CD4-positive, alpha-beta T cell treated with Interleukin-21 for 1 hour (primary cell): ENCODE measurements at regions not wholly inside any gene's neighbourhood (a gene's known extent, or its start where the extent isn't known, plus 50 kb on each side); places are given as distances from the start of the nearest gene placed in this dataset.

Experiments used
- DNase-seq: peaks from one replicate; pipeline ENCODE4 v3.0.0-alpha.2; 2020

GRCh38 chr4:101563126-101563525 lies 215.8 kb upstream of the PPP3CA start:
- DNase-seq, result no peak

GRCh38 chr4:101556842-101557241 lies 209.5 kb upstream of the PPP3CA start:
- DNase-seq, result no peak

GRCh38 chr4:101555341-101555880 lies 208.1 kb upstream of the PPP3CA start:
- DNase-seq, result no peak

- DNase-seq, result no peak
Measured at GRCh38 chr4:101540336-101540735, 193.0 kb upstream of the PPP3CA start.

DNA sequence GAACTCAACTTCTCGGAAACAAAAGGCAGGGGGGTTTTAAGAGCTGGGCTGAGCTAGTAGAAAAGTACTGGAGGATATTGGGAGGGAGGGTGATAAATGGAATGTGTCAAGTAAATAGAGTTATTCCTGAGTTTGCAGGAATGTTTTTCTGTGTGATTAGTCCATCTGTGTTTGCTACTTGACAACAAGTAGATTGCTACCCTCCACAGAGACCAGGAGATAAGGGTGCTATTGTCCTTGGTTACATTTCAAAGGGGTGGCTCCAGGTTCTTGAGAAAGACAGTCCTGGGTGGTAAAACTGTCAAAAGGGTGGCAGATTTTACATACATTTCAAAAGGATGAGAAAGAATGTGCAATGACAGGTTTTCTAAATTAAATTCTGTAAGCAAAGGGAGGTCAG lies 181.2 kb upstream of the PPP3CA start:
- no peak for DNase-seq

- peak; percentile 77 for DNase-seq
Measured at GRCh38 chr4:101527188-101527587, 179.9 kb upstream of the PPP3CA start.

DNA sequence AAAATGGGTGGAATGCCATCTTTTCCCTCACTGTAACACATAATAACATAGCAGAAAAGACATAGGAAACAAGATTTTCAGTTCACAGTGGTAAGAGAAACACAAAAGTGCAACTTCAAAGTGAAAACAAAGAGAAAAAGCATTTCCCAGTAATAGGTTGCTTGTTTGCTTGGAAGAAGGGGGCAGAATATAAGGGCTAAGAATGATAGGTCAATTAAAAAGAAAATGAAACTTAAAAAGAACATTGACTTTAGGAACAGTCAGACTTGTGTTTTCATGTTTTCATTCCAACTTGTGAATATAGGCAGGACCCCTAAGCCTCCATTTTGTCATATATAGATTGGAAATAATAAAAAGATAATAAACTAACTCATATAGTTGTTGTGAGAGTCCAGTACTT lies 168.2 kb upstream of the PPP3CA start:
- no peak for DNase-seq

DNA sequence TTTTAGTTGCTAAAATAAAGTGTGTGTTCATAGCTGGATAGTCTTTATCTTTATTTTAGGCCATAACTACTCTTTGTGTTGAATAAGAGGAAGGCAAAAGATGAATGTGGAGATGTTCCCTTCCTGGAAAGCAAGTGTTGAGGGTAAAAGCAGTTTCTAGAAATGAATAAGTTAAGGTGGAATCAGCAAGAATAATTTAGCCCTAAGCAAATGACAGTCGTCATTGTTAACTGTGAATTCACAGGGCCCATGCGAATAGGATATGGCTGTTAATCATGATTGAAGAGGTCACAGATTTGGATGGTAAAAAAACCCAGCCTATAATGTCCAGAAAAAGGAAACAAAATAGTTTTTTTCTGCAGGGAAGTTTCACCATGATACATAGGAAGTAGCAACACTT lies 167.8 kb upstream of the PPP3CA start:
- DNase-seq, result no peak

DNA sequence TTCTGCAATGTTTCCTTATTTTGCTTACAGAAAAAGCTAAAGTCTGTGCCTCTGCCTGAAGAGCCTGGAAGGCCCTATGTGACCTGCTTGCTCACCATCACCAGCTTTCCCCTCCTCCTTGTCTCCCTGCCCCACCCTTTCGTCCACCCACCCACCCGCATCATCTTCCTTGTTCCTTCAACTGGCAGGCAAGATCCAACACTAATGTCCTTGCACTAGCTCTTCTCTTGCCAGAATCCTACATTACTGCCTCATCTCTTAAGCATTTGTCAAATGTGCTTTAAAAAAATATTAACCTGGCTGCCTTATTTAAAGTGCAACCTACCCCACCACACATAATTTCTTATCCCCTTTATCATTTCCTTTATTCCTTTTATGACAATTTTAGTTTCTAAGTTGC lies 165.1 kb upstream of the PPP3CA start:
- DNase-seq, result no peak

DNA sequence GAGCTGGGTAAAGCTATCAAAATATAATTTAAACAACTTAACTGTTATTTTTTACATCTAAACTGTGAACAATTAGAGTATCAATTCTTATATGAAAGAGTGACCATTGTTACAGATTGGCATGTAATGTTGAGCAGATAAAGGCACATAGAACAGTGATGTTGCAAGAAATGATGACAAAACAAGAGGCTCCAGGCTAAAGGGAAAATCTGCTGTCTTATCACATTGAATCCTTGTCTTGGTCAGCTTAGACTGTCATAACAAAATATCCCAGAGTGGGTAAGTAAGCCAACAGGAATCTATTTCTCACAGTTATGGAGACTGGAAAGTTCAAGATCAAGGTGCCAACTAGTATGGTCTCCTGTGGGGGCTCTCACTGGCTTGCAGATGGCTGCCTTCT lies 154.1 kb upstream of the PPP3CA start:
- no peak for DNase-seq

DNA sequence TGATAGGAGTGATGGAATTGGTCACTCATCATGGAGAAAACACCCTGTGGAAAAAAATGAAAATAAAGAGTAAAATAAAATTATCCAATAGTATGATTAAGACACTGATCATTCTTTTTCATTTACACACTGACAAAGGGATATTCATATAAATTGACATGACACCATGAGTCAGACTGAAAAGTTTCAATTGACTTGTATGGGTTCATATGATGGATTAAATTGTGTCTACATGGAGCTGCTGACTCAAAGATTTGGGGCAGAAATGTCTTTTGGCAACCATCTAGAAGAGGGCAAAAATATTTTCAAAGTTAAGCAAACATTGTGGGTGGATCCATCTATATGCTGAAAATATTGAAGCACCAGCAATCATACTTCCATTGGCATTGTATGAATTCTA lies 153.4 kb upstream of the PPP3CA start:
- no peak for DNase-seq

DNA sequence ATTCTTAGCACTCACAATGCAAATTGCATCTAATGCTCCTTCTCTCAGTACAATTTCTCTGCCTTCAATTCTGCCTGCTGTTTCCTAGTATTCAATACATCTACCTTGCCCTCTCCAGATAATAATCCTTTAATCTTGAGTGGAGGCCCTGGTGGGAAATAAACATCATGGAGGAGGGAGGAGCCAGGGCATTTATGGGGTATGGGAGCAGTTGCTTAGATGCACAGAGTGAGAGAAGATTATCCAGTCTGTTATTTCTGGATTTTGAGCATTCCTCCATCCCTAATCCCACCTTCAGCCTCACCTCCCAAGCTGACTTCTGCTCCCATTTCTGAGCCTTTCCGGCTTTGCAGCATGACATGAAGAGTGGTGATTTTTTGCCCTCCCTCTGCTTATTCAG lies 127.9 kb upstream of the PPP3CA start:
- no peak for DNase-seq

- DNase-seq, result no peak
Measured at GRCh38 chr4:101471201-101471600, 123.9 kb upstream of the PPP3CA start.

DNA sequence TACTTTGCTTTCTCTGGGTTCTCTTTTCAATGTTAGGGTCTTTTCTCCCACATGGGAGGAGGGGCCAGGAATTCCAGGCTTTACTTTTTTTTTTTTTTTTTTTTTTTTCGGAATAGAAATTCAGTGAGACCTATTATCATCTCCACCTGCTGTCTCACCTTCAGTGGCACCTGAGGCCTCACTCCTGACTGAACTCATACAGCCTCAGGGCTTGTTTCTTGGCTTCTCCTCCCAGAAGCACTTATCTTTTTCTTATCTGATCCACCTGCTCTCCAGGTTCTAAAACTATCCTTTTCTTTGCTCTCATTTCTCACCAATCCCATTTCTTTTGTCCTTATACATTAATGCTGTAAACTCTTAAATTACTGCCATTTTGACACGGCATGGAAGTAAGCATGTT lies 117.3 kb upstream of the PPP3CA start:
- DNase-seq, result no peak

GRCh38 chr4:101458914-101459313 lies 111.6 kb upstream of the PPP3CA start:
- no peak for DNase-seq

GRCh38 chr4:101458473-101458872 lies 111.1 kb upstream of the PPP3CA start:
- no peak for DNase-seq

DNA sequence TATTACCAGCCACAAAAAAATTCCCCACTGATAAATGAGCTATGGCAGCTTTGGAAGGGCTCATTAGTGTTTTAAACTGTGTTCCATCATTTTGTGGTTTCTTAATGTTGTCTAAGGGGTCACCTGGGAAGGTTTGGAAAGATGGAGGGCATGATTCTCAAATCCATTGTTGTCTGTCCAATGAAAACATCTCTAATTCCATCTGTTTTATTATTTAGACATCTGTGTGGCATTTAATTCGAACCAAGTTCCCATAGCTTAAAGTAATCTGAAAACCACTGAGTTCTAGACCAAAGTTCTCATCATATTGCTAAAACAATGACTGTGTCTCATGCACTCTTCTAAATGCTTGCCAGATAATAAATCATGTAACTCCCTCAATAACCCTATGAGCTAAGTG lies 103.8 kb upstream of the PPP3CA start:
- DNase-seq, result no peak

DNA sequence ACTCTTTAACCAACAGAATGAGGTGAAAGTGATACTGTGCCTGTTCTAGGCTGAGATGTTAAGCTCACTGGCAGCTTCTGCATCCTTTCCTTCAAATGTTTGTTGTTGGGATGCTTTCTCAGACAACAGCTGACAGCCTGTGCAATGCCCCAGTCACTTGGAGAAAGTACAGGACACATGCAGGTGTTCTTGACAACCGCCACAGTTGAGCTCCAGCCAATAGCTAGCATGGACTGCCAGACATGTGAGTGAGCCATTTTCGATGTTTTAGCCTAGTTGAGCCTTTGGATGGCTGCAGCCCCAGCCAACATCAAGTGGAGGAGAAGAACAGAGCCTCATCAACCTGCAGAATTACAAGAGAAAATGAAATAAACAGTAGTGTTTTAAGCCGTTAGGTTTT lies 94.1 kb upstream of the PPP3CA start:
- no peak for DNase-seq

DNA sequence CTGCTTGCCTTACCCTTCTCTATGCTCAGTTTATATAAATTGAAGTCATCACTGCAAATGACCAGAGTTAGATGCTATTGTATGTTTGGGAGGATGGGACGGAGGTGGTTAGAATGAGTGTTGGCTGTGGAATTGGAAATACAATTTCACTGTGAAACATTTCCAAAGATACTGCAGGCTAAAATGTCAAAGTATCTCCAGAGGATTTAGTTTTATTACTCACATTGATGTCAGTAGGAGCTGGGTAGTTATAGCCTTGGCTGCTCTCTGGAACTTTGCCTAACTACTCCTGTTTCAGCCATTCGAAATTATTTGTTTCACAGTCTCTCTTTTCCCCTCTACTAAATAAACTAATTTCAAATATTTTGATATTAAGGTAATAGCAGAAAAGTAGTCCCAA lies 92.6 kb upstream of the PPP3CA start:
- no peak for DNase-seq

- no peak for DNase-seq
Measured at GRCh38 chr4:101421386-101421785, 74.1 kb upstream of the PPP3CA start.

DNA sequence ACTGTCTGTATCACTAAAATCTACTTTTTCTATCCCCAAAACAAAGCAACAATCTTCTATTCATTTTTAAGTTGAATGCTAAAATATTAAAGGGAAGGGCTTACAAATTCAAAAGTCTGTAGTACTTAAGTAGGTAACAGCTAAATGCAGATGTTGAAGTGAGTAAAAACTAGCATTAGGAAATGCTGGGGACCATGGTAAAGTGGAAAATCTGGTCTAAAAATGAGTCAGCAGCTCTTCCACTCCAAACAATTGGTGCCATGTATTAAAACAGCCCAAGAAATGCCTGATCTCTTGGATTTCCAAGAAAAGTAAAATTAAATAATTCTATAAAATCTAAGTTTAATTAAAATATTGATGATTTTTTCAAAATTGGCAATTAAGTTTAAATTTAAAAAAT lies 73.3 kb upstream of the PPP3CA start:
- no peak for DNase-seq

DNA sequence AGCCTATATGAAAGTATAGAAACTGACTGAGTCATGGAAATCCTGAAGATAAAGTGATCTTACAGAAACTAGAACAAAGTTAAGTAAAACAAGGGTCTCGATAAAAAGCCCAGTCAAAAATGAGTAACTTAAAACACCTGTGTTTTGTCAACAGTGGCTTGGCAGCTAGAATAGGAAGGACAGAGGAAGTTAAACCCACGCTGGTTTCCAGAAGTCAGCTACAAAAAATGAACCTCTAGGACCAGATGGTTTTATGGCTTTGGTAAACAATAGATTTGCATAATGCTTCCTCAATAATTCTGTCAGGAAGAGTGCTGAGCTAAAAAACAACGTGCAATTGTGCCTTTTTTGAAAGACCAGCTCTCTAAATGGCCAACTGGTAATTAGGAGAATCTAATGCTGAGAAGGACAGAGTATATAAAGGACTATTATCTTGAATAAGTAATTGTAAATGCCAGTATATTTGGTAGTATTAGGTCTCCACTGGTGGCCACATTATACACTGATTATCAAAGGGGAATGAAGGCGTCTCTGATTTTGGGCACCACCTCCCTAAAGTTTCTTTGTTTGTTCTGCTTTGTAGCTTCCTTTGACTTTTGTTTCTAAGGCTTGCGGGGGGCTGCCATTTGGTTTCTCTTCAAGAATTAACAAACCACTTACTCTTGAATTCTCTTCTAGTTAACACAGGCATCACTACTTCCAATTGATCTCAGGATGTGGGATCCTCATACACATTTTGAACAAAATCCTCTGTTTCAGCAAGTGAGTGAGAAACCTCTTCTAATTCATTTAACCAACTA lies 72.2 kb upstream of the PPP3CA start:
- DNase-seq, result no peak

GRCh38 chr4:101418466-101418865 lies 71.1 kb upstream of the PPP3CA start:
- peak; percentile 7 for DNase-seq

GRCh38 chr4:101418055-101418454 lies 70.7 kb upstream of the PPP3CA start:
- peak; percentile 64 for DNase-seq

GRCh38 chr4:101417046-101417445 lies 69.7 kb upstream of the PPP3CA start:
- no peak for DNase-seq
